ENCODE measurements at regions not wholly inside any gene's neighbourhood (a gene's known extent, or its start where the extent isn't known, plus 50 kb on each side); places are given as distances from the start of the nearest gene placed in this dataset.

DNA sequence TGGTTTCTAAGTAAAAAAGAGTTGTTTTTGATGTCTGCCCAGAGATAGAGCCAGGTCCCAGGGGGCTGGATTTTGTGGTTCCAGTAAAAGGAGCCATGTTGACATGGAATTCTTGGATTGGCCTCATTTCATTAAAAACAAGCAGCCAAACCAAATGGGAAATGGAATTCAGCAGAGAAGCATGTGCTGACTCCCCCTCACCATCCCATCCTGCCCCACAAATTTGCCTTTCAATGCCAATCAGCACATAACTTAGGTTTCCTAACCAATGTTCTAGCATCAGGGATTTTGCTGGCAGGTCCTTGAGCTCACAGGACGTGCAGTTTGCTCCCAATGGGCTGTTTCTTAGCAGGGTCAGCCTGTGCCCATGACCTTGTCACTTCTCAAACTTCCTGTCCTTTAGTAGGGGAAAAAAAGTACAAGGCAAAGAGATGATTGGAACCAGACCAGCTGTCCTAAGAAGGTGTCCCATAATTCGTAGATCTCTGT lies 101.5 kb upstream of the GADD45A start:
- CTCF ChIA-PET = interaction anchor here (1.5 kb wide), 1 partner anchor 177 kb away, joined by 6 read pairs; no protein-coding TSS in a partner anchor
- no peaks in the 10 kb centered on the region for H3K36me3 Mint-ChIP-seq (ENCODE audit: low read depth)

DNA sequence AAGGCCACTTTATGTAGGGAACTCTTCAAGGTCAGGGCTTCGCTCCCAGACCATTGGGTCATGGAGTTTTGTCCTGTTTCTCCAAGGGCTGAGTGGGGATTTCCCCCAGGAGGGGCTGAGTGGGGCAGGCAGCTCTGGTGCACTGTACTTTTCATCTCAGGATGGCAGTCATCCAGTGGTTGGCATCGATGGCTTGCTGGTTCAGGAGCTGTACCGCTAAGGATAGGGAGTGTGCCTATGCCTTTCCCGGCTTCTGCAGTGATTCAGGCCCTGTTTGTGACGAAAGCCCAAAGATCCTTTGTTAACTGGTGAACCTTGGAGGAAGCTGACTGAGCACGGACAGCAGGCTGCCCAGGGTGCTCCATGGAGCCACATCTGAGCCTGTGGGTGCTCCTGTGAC lies 100.1 kb upstream of the GADD45A start:
- CTCF ChIA-PET = interaction anchor here (0.9 kb wide), 1 partner anchor 26 kb away, joined by 3 read pairs; no protein-coding TSS in a partner anchor
- POLR2A ChIA-PET = no interaction called here
- no peaks in the 10 kb centered on the region for H3K36me3 Mint-ChIP-seq (ENCODE audit: low read depth)
- no peak overlapping the region for H3K4me3 Mint-ChIP-seq
- no peaks in the 10 kb centered on the region for H3K4me1 Mint-ChIP-seq
- no peak for DNase-seq
- peaks cover 2% of the 10 kb centered on the region for H3K27me3 Mint-ChIP-seq
- no peak overlapping the region for H3K27ac Mint-ChIP-seq
- no peaks in the 10 kb centered on the region for H3K9me3 Mint-ChIP-seq

More for the DNA sequence above, 101.5 kb upstream of the GADD45A start:
- no peak overlapping the region for H3K27ac Mint-ChIP-seq
- no peak for DNase-seq
- POLR2A ChIA-PET = no interaction called here
- no peaks in the 10 kb centered on the region for H3K9me3 Mint-ChIP-seq
- no peak overlapping the region for H3K4me3 Mint-ChIP-seq
- H3K27me3 Mint-ChIP-seq = peaks cover 2% of the 10 kb centered on the region
- no peaks in the 10 kb centered on the region for H3K4me1 Mint-ChIP-seq

- Mint-ChIP-seq H3K27me3 (peaks cover 2% of the 10 kb centered on the region), H3K36me3 (ENCODE audit: low read depth) (no peaks in the 10 kb centered on the region), H3K4me1 (no peaks in the 10 kb centered on the region), H3K27ac (no peak overlapping the region), H3K4me3 (no peak overlapping the region), H3K9me3 (no peaks in the 10 kb centered on the region)
- ChIA-PET POLR2A (no interaction called here), CTCF (no interaction called here)
- DNase-seq = no peak
Measured at GRCh38 chr1:67586596-67586995, 98.4 kb upstream of the GADD45A start.

DNA sequence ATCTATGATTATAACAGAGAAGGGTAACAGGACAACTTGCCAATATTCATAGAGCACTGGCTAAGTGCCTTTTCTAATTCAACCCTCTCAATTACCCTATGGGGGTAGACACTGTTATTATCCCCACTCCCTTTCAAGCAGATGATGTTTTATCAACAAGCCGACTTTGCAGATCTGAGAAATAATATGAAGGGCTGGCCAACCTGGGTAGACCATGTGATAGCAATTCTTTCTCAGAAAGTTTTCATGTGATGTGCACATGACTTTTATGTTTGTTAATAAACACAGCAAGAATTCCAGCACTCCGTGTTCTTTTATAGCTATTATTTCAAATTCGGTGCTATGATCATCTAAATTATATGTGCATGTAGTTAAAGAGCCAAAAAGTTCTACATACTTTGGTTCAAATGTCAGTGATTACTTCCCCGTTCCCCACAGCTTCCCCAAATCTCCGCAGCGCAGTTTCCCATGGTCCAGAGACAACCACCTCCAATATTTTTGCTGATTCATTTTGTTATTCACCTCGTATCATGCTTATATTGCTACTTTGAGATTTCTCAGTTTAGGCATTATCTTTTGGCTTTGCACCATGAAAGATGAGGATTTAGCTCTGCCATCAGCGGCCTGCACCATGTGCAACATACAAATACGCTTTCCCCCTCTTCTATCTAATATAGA lies 96.7 kb upstream of the GADD45A start:
- H3K4me3 Mint-ChIP-seq = no peak overlapping the region
- ChIA-PET CTCF (interaction anchor here (1.0 to 1.2 kb wide), 2 partner anchors 11 to 177 kb away, joined by 3 to 5 read pairs; no protein-coding TSS in a partner anchor), POLR2A (no interaction called here)
- no peaks in the 10 kb centered on the region for H3K9me3 Mint-ChIP-seq
- no peaks in the 10 kb centered on the region for H3K4me1 Mint-ChIP-seq
- H3K27me3 Mint-ChIP-seq = peaks cover 5% of the 10 kb centered on the region
- no peaks in the 10 kb centered on the region for H3K36me3 Mint-ChIP-seq (ENCODE audit: low read depth)
- H3K27ac Mint-ChIP-seq = no peak overlapping the region
- DNase-seq = no peak

DNA sequence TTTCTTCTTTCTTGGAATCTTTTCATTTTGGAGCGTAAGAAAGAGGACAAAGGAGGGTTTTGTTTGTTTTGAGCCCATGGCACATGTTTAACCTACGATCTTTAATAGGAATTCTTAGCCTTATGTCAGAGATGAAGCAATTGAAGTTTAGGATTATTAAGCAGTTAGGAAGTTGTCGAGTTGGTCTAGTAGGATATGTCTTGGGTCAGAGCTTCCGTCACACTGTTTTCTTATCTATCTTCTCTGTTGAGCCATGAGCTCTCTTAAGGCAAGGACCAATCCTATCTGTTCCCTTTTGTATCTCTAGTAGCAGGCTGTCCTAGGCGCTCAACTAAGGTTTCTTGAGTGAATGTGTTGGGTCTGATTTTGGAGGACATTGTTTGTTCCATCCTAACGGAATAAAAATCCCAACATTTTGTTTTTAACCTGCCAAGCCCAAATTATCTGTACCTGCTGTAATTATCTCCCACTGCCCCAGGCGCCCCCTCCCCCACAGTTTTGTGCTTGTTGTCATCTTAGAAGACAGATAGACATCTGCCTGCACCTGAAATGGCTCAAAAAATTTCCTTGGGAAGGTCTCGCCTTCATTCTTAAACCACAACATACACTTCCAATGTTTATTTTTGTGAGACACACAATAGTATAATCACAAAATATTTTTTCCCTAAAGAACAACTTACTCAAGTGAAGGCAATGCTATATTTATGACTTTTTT lies 95.3 kb upstream of the GADD45A start:
- Mint-ChIP-seq H3K4me1 (no peaks in the 10 kb centered on the region), H3K9me3 (no peaks in the 10 kb centered on the region), H3K4me3 (no peak overlapping the region), H3K36me3 (ENCODE audit: low read depth) (no peaks in the 10 kb centered on the region), H3K27me3 (peaks cover 5% of the 10 kb centered on the region), H3K27ac (no peak overlapping the region)
- ChIA-PET CTCF (no interaction called here), POLR2A (no interaction called here)
- no peak for DNase-seq

- no peaks in the 10 kb centered on the region for H3K9me3 Mint-ChIP-seq
- CTCF ChIA-PET = no interaction called here
- no peaks in the 10 kb centered on the region for H3K36me3 Mint-ChIP-seq (ENCODE audit: low read depth)
- H3K4me3 Mint-ChIP-seq = no peak overlapping the region
- DNase-seq = no peak
- POLR2A ChIA-PET = no interaction called here
- H3K27me3 Mint-ChIP-seq = peaks cover 5% of the 10 kb centered on the region
- H3K27ac Mint-ChIP-seq = no peak overlapping the region
- no peaks in the 10 kb centered on the region for H3K4me1 Mint-ChIP-seq
Measured at GRCh38 chr1:67590329-67590728, 94.7 kb upstream of the GADD45A start.

DNA sequence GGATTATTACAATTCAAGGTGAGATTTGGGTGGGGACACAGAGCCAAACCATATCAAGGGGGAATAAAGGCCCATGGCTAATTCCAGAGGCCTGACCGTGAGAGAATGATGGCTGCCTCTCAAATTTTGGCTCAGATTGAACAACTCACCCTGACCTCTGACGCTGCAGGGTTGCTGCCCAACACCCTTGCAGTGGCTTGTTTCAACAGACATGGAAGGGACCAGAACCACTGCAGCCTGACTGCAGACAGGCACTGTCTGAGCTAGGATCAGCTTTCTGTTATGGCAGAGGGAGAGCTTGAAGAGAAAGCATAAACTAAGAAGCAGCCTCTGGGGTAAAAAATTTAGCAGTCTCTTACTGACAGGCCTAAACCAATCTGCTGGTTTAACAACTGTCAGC lies 90.2 kb upstream of the GADD45A start:
- no peak overlapping the region for H3K27ac Mint-ChIP-seq
- no peak overlapping the region for H3K4me3 Mint-ChIP-seq
- H3K36me3 Mint-ChIP-seq (ENCODE audit: low read depth) = no peaks in the 10 kb centered on the region
- H3K4me1 Mint-ChIP-seq = no peaks in the 10 kb centered on the region
- DNase-seq = no peak
- POLR2A ChIA-PET = no interaction called here
- H3K27me3 Mint-ChIP-seq = peaks cover 4% of the 10 kb centered on the region
- H3K9me3 Mint-ChIP-seq = no peaks in the 10 kb centered on the region
- CTCF ChIA-PET = no interaction called here

DNA sequence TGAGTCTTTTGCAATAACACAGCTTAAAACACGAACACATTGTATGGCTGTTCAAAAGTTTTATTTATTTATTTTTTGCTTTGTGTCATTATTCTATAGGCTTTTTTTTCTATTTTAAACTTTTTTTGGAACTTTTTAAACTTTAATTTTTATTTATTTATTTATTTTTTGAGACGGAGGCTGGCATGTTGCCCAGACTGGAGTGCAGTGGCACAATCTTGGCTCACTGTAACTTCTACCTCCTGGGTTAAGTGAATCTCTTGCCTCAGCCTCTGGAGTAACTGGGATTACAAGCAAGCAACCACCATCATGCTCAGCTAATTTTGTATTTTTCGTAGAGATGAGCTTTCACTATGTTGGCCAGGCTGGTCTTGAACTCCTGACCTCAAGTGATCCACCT lies 88.3 kb upstream of the GADD45A start:
- POLR2A ChIA-PET = no interaction called here
- no peak overlapping the region for H3K4me3 Mint-ChIP-seq
- H3K36me3 Mint-ChIP-seq (ENCODE audit: low read depth) = no peaks in the 10 kb centered on the region
- H3K9me3 Mint-ChIP-seq = no peaks in the 10 kb centered on the region
- H3K27ac Mint-ChIP-seq = no peak overlapping the region
- H3K4me1 Mint-ChIP-seq = no peaks in the 10 kb centered on the region
- DNase-seq = no peak
- peaks cover 4% of the 10 kb centered on the region for H3K27me3 Mint-ChIP-seq
- CTCF ChIA-PET = interaction anchor here (0.9 kb wide), 1 partner anchor 171 kb away, joined by 4 read pairs; no protein-coding TSS in a partner anchor

GRCh38 chr1:67597336-67597735 lies 87.7 kb upstream of the GADD45A start:
- Mint-ChIP-seq H3K36me3 (ENCODE audit: low read depth) (no peaks in the 10 kb centered on the region), H3K4me3 (no peak overlapping the region), H3K4me1 (no peaks in the 10 kb centered on the region), H3K27ac (no peak overlapping the region), H3K27me3 (peaks cover 5% of the 10 kb centered on the region), H3K9me3 (no peaks in the 10 kb centered on the region)
- CTCF ChIA-PET = no interaction called here
- POLR2A ChIA-PET = no interaction called here
- no peak for DNase-seq

DNA sequence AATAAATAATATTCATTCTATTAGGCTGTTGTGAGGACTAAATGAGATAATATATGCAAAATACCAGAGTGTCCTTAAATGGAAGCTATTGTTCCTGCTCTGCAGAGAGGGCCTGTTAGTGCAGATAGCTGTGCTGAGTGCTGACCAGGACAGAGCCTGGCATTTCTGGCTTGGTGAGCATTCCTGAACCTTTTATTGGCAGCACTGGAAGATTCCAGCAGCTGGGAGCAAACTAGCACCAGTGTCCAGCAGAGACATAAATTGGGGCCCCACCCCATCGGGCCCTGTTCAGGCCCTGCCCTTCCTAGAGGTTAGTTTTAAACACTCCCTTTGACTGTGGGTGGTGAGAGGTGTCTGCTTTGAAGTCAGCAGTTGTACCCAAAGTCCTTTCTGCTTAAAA lies 85.9 kb upstream of the GADD45A start:
- POLR2A ChIA-PET = no interaction called here
- no peaks in the 10 kb centered on the region for H3K36me3 Mint-ChIP-seq (ENCODE audit: low read depth)
- no peaks in the 10 kb centered on the region for H3K9me3 Mint-ChIP-seq

GRCh38 chr1:67601539-67601938 lies 83.5 kb upstream of the GADD45A start:
- H3K27ac Mint-ChIP-seq = no peak overlapping the region
- CTCF ChIA-PET = no interaction called here
- no peaks in the 10 kb centered on the region for H3K36me3 Mint-ChIP-seq (ENCODE audit: low read depth)
- POLR2A ChIA-PET = no interaction called here
- DNase-seq = no peak
- H3K9me3 Mint-ChIP-seq = no peaks in the 10 kb centered on the region
- no peak overlapping the region for H3K4me3 Mint-ChIP-seq
- H3K4me1 Mint-ChIP-seq = no peaks in the 10 kb centered on the region
- H3K27me3 Mint-ChIP-seq = peaks cover 13% of the 10 kb centered on the region

More for the DNA sequence above, 85.9 kb upstream of the GADD45A start:
- Mint-ChIP-seq H3K27ac (no peak overlapping the region), H3K27me3 (peaks cover 13% of the 10 kb centered on the region), H3K4me3 (no peak overlapping the region), H3K4me1 (no peaks in the 10 kb centered on the region)
- CTCF ChIA-PET = no interaction called here
- DNase-seq = no peak

GRCh38 chr1:67601955-67602354 lies 83.0 kb upstream of the GADD45A start:
- POLR2A ChIA-PET = no interaction called here

DNA sequence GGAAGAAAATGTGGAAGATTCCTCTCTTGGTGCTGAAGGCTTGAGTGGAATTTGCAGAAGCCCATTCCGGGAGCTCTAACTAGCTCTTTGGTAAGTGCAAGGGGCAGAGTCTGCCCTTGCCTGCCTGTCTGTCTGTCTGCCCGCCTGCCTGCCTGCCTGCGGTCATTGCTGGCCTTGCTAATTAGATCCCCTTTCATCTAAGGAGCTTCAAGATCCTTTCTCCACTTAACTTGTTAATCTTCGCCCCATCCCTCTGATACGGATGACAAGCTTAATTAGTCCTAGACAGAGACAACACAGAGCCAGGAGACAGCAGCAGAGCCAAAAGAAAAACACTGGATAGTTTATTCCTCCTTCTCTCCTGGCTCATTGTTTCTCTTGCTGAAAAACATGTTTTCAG lies 80.2 kb upstream of the GADD45A start:
- Mint-ChIP-seq H3K4me1 (no peaks in the 10 kb centered on the region), H3K27ac (no peak overlapping the region), H3K36me3 (ENCODE audit: low read depth) (no peaks in the 10 kb centered on the region), H3K9me3 (no peaks in the 10 kb centered on the region), H3K27me3 (peaks cover 12% of the 10 kb centered on the region), H3K4me3 (no peak overlapping the region)
- CTCF ChIA-PET = no interaction called here
- no peak for DNase-seq
- POLR2A ChIA-PET = no interaction called here

More at GRCh38 chr1:67601955-67602354, 83.0 kb upstream of the GADD45A start:
- Mint-ChIP-seq H3K27me3 (peaks cover 13% of the 10 kb centered on the region), H3K4me1 (no peaks in the 10 kb centered on the region), H3K27ac (no peak overlapping the region), H3K4me3 (no peak overlapping the region), H3K9me3 (no peaks in the 10 kb centered on the region), H3K36me3 (ENCODE audit: low read depth) (no peaks in the 10 kb centered on the region)
- CTCF ChIA-PET = no interaction called here
- no peak for DNase-seq

Measured in activated CD4-positive, alpha-beta memory T cell treated with anti-CD3 and anti-CD28 coated beads, Interleukin-2, amount 10 ng/mL, durations not matched to agents 7 days and 5 days (primary cell).